IPS-NIHi7 (cell line): ENCODE measurements at regions not wholly inside any gene's neighbourhood (a gene's known extent, or its start where the extent isn't known, plus 50 kb on each side); places are given as distances from the start of the nearest gene placed in this dataset.
"Not testable (repeated sequence)": the region's sequence is repeated elsewhere in the genome, so short reads cannot be mapped to it uniquely, and the experiment has no call there.

Experiments used
- DNase-seq: peaks from one replicate; pipeline ENCODE4 v3.0.0; 2012; ENCODE audit warnings: mixed read lengths; ENCODE audit errors: extremely low spot score

DNA sequence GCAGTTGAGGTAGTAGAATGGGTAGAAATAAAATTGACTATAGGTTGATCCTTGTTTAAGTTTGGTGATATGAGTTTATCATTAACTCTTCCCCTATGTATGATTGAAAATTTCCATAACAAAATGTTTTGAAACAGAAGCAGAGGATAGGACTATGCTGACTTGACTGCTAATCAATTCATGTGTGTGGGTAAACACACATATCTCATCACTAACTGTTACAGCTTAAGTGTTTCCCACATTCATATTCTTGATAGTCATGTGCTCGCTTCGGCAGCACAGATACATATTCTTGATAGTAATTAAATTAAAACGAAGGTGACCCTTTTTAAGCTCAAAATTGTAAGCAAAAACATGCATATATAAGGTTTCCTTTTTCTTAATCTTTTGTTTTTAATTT, 68.2 kb upstream of the SAMSN1 start:
- DNase-seq, result no peak

GRCh38 chr21:14613486-14614224, 67.5 kb upstream of the SAMSN1 start:
- no peak for DNase-seq

- not testable (repeated sequence) for DNase-seq
Observed at GRCh38 chr21:14610119-14610518, 64.0 kb upstream of the SAMSN1 start.

DNA sequence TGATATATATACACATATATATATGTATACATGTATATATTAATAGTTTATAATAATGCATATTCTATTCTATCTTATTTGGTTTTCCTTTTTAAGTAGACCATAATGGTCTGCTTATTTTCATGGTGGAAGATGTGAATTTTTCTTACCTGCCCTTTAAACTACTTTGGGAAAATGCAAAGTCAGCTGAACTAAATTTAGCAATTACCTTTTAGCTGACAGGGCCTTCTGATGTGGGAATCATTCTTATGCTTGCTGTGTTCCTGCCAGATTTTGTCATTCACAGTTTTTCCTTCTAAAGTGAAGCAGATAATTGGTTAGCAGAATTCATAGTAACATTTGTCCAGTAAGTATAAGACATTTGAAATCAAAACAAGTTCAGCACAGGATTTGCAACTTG, 63.2 kb upstream of the SAMSN1 start:
- DNase-seq, result no peak

GRCh38 chr21:14607262-14607661, 61.1 kb upstream of the SAMSN1 start:
- DNase-seq, result no peak

GRCh38 chr21:14603202-14603601, 57.1 kb upstream of the SAMSN1 start:
- no peak for DNase-seq

GRCh38 chr21:14602382-14602958, 56.4 kb upstream of the SAMSN1 start:
- DNase-seq, result no peak

- DNase-seq, result no peak
Observed at GRCh38 chr21:14600569-14601297, 54.6 kb upstream of the SAMSN1 start.

GRCh38 chr21:14598065-14598464, 52.0 kb upstream of the SAMSN1 start:
- DNase-seq, result no peak
